PC-9 (cell line): ENCODE measurements at regions not wholly inside any gene's neighbourhood (a gene's known extent, or its start where the extent isn't known, plus 50 kb on each side); places are given as distances from the start of the nearest gene placed in this dataset.

Experiments
- BruUV-seq: library from RNA; stranded (reverse); fragments of 400-500 nt; replicated peaks from 2 replicates; lab custom pipeline; 2021; lab: Mats Ljungman, UMichigan
- CTCF ChIA-PET: fragments of 300-600 bp; sonication (Branson Sonifier 250); formaldehyde crosslinking; loops from one replicate; lab custom pipeline; 2022; ENCODE audit warnings: antibody characterized with exemption; lab: Charles Lee
- POLR2A ChIA-PET: fragments of 300-600 bp; sonication (Branson Sonifier 250); formaldehyde crosslinking; loops from one replicate; lab custom pipeline; 2022; ENCODE audit warnings: antibody characterized with exemption; ENCODE audit not compliant: unreplicated experiment; lab: Charles Lee
- DNase-seq, 2 experiments: peaks; one replicate each; pipeline versions ENCODE4 v3.0.0 to v3.0.0-alpha.2; 2015 to 2022; ENCODE audit warnings: mixed read lengths in 1 of 2
- H2AFZ ChIP-seq: fragments of 200-600 bp; sonication (generic); 2 replicates; pipeline ENCODE4 v1.8.1; 2017; ENCODE audit warnings: antibody characterized with exemption
- H3F3A ChIP-seq: fragments of 200-600 bp; sonication (generic); 2 replicates; pipeline ENCODE4 v1.8.1; 2017; ENCODE audit warnings: antibody characterized with exemption, mild to moderate bottlenecking, low read depth; ENCODE audit not compliant: insufficient read depth
- H3K27ac ChIP-seq: fragments of 200-600 bp; sonication (generic); 2 replicates; pipeline ENCODE4 v1.6.1; 2016; ENCODE audit warnings: mixed run types
- H3K27me3 ChIP-seq: fragments of 200-600 bp; sonication (generic); 2 replicates; pipeline ENCODE4 v1.6.1; 2016; ENCODE audit warnings: low read depth, mixed run types; ENCODE audit not compliant: insufficient read depth
- H3K36me3 ChIP-seq: fragments of 200-600 bp; sonication (generic); 2 replicates; pipeline ENCODE4 v1.6.1; 2016; ENCODE audit warnings: low read depth, mixed run types
- H3K4me1 ChIP-seq: fragments of 200-600 bp; sonication (generic); replicated peaks from 2 replicates; pipeline ENCODE4 v1.6.1; 2016; ENCODE audit warnings: mixed run types; ENCODE audit not compliant: insufficient read depth
- H3K4me2 ChIP-seq: fragments of 200-600 bp; sonication (generic); 2 replicates; pipeline ENCODE4 v1.6.1; 2017; ENCODE audit warnings: mixed run types
- H3K4me3 ChIP-seq: fragments of 200-600 bp; sonication (generic); 2 replicates; pipeline ENCODE4 v1.6.1; 2016; ENCODE audit warnings: mixed run types
- H3K79me2 ChIP-seq: fragments of 200-600 bp; sonication (generic); 2 replicates; pipeline ENCODE4 v1.6.1; 2017; ENCODE audit warnings: low read depth, mixed run types
- H3K9me2 ChIP-seq: fragments of 200-600 bp; sonication (generic); 2 replicates; pipeline ENCODE4 v1.8.1; 2017; ENCODE audit warnings: mild to moderate bottlenecking; ENCODE audit not compliant: insufficient read depth
- H3K9me3 ChIP-seq: fragments of 200-600 bp; sonication (generic); 2 replicates; pipeline ENCODE4 v1.8.1; 2016; ENCODE audit warnings: low read depth; ENCODE audit not compliant: insufficient read depth
- H4K20me1 ChIP-seq: fragments of 200-600 bp; sonication (generic); 2 replicates; pipeline ENCODE4 v1.8.1; 2017; ENCODE audit not compliant: insufficient read depth
- CTCF ChIP-seq: fragments of 200-600 bp; sonication (generic); conservative IDR thresholded peaks from 2 replicates; pipeline ENCODE4 v1.6.1; 2017; ENCODE audit warnings: mixed run types, antibody characterized with exemption, mild to moderate bottlenecking, moderate library complexity
- EZH2 ChIP-seq: fragments of 200-600 bp; sonication (generic); IDR thresholded peaks from 2 replicates; pipeline ENCODE4 v1.8.0; 2017; ENCODE audit warnings: antibody characterized with exemption, low read depth
- intact Hi-C: fragments of 100-400 bp; cut with micrococcal nuclease; formaldehyde crosslinking; loops from one replicate; pipeline ENCODE4 v1.10.0; 2022; ENCODE audit not compliant: unreplicated experiment

DNA sequence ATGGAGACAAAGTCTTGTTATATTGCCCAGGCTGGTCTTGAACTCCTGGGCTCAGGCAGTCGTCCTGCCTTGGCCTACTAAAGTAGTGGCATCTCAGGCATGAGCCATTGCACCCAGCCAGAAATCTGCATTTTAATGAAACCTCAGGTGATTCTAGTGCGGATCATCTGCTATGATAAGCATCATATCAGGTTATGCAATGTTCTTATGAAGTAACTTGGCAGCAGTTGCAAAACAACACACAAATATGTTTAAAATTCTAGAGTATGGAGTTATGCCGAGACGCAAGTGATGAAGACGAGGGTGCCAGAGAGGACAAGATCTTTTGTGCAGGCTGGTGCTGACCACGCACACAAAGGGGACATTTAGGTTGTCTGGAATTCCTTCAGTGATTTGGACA, 153.2 kb upstream of the MEF2C start:
- H3K9me2 ChIP-seq: no peaks in the 10 kb centered on the region
- BruUV-seq: no TSS peak
- peaks cover 18% of the 10 kb centered on the region; the same call in 1 of the 2 replicates for H3F3A ChIP-seq
- TF ChIP-seq CTCF (no peak), EZH2 (no peak)
- no peak for DNase-seq
- no peaks in the 10 kb centered on the region for H3K79me2 ChIP-seq
- no peak overlapping the region for H2AFZ ChIP-seq
- intact Hi-C loops: loop anchor here (5.0 kb wide), 1 partner anchor 249 kb away; no protein-coding TSS in a partner anchor
- H3K27ac ChIP-seq: no peak overlapping the region; the same call in 1 of the 2 replicates
- POLR2A ChIA-PET: no interaction called here
- H3K4me2 ChIP-seq: no peak overlapping the region
- no peak overlapping the region for H3K4me3 ChIP-seq
- H3K36me3 ChIP-seq: no peaks in the 10 kb centered on the region
- peaks cover 15% of the 10 kb centered on the region for H3K4me1 ChIP-seq
- 0 out of 2 replicates have a peak, but pooled peaks cover 5% of the 10 kb centered on the region for H3K9me3 ChIP-seq
- no peaks in the 10 kb centered on the region for H3K27me3 ChIP-seq
- H4K20me1 ChIP-seq: no peaks in the 10 kb centered on the region
- CTCF ChIA-PET: no interaction called here

- Histone ChIP-seq H3K4me2 (no peak overlapping the region), H3F3A (peaks cover 18% of the 10 kb centered on the region; the same call in 1 of the 2 replicates), H3K4me1 (peaks cover 15% of the 10 kb centered on the region), H2AFZ (no peak overlapping the region), H3K9me2 (no peaks in the 10 kb centered on the region), H3K4me3 (no peak overlapping the region), H4K20me1 (no peaks in the 10 kb centered on the region), H3K27ac (no peak overlapping the region), H3K9me3 (0 out of 2 replicates have a peak, but pooled peaks cover 5% of the 10 kb centered on the region), H3K27me3 (no peaks in the 10 kb centered on the region), H3K36me3 (no peaks in the 10 kb centered on the region), H3K79me2 (no peaks in the 10 kb centered on the region)
- CTCF ChIA-PET: no interaction called here
- POLR2A ChIA-PET: no interaction called here
- intact Hi-C loops: no loop called here
- no TSS peak for BruUV-seq
- TF ChIP-seq EZH2 (no peak), CTCF (no peak)
- peak; percentile 32 to 43 for DNase-seq
These were observed 151.6 kb upstream of the MEF2C start for GRCh38 chr5:89034588-89034987.

GRCh38 chr5:89030798-89031197, 147.8 kb upstream of the MEF2C start:
- no peaks in the 10 kb centered on the region for H3K4me1 ChIP-seq
- H2AFZ ChIP-seq: no peak overlapping the region
- BruUV-seq: no TSS peak
- H3K36me3 ChIP-seq: no peaks in the 10 kb centered on the region
- H3K27me3 ChIP-seq: no peaks in the 10 kb centered on the region
- H3K9me2 ChIP-seq: no peaks in the 10 kb centered on the region
- no peaks in the 10 kb centered on the region for H3F3A ChIP-seq
- intact Hi-C loops: no loop called here
- ChIA-PET POLR2A (no interaction called here), CTCF (no interaction called here)
- DNase-seq: no peak
- H3K9me3 ChIP-seq: no peaks in the 10 kb centered on the region
- TF ChIP-seq EZH2: no peak
- no peak for TF ChIP-seq CTCF
- H3K4me3 ChIP-seq: no peak overlapping the region
- no peak overlapping the region for H3K27ac ChIP-seq
- H3K79me2 ChIP-seq: no peaks in the 10 kb centered on the region
- no peaks in the 10 kb centered on the region for H4K20me1 ChIP-seq
- H3K4me2 ChIP-seq: no peak overlapping the region
